Trophoblast cell (in vitro differentiated cells and primary cell): ENCODE measurements at regions not wholly inside any gene's neighbourhood (a gene's known extent, or its start where the extent isn't known, plus 50 kb on each side); places are given as distances from the start of the nearest gene placed in this dataset.
A peak's percentile ranks its signal among the peaks of the same experiment; 100 is the strongest.

Experiments used
- DNase-seq, 2 donors: peaks; one replicate each; pipeline ENCODE4 v3.0.0-alpha.2; 2016
- H2AFZ ChIP-seq: 2 replicates; pipeline ENCODE4 v1.6.1; 2013; ENCODE audit warnings: low read length, moderate library complexity, mild to moderate bottlenecking; ENCODE audit not compliant: insufficient read depth, poor library complexity
- H2AK5ac ChIP-seq: 2 replicates; pipeline ENCODE4 v1.6.1; 2013; ENCODE audit warnings: mild to moderate bottlenecking, low read length
- H2BK120ac ChIP-seq: 2 replicates; pipeline ENCODE4 v1.6.1; 2013; ENCODE audit warnings: low read length, mild to moderate bottlenecking, moderate library complexity; ENCODE audit not compliant: insufficient read depth, poor library complexity
- H2BK12ac ChIP-seq: 2 replicates; pipeline ENCODE4 v1.6.1; 2013; ENCODE audit warnings: mild to moderate bottlenecking, low read length, moderate library complexity
- H2BK5ac ChIP-seq: 2 replicates; pipeline ENCODE4 v1.6.1; 2013; ENCODE audit warnings: low read length, low read depth, moderate library complexity, mild to moderate bottlenecking; ENCODE audit not compliant: poor library complexity
- H3K14ac ChIP-seq: 2 replicates; pipeline ENCODE4 v1.6.1; 2013; ENCODE audit warnings: mild to moderate bottlenecking, low read length
- H3K18ac ChIP-seq: 2 replicates; pipeline ENCODE4 v1.6.1; 2013; ENCODE audit warnings: mild to moderate bottlenecking, low read length
- H3K23ac ChIP-seq: 2 replicates; pipeline ENCODE4 v1.6.1; 2013; ENCODE audit warnings: low read length
- H3K27ac ChIP-seq: 2 replicates; pipeline ENCODE4 v1.5.1; 2013; ENCODE audit warnings: low read depth, mild to moderate bottlenecking, inconsistent platforms, low read length, moderate library complexity
- H3K27me3 ChIP-seq: 2 replicates; pipeline ENCODE4 v1.6.1; 2013; ENCODE audit warnings: inconsistent platforms, mild to moderate bottlenecking, low read length, moderate library complexity; ENCODE audit not compliant: insufficient read depth
- H3K36me3 ChIP-seq, 2 experiments: 1 replicate in 1 of 2; 2 replicates in 1 of 2; pipeline ENCODE4 v1.6.1; 2013; ENCODE audit warnings: low read length in 2 of 2, mild to moderate bottlenecking in 2 of 2, moderate library complexity in 1 of 2; ENCODE audit not compliant: insufficient read depth in 2 of 2, control insufficient read depth in 1 of 2
- H3K4ac ChIP-seq: 2 replicates; pipeline ENCODE4 v1.6.1; 2013; ENCODE audit warnings: low read depth, mild to moderate bottlenecking, low read length, moderate library complexity
- H3K4me1 ChIP-seq, 2 experiments: 1 replicate in 1 of 2; 2 replicates in 1 of 2; pipeline ENCODE4 v1.6.1; 2013; ENCODE audit warnings: low read length in 2 of 2, mild to moderate bottlenecking in 2 of 2, moderate library complexity in 1 of 2; ENCODE audit not compliant: insufficient read depth in 2 of 2, control insufficient read depth in 1 of 2
- H3K4me2 ChIP-seq: 2 replicates; pipeline ENCODE4 v1.6.1; 2013; ENCODE audit warnings: inconsistent platforms, mild to moderate bottlenecking, low read length, moderate library complexity
- H3K4me3 ChIP-seq: 2 replicates; pipeline ENCODE4 v1.5.1; 2013; ENCODE audit warnings: mild to moderate bottlenecking, low read depth, low read length, inconsistent platforms
- H3K79me1 ChIP-seq: one replicate; pipeline ENCODE4 v1.6.1; 2013; ENCODE audit warnings: low read length
- H3K79me2 ChIP-seq: 2 replicates; pipeline ENCODE4 v1.6.1; 2013; ENCODE audit warnings: low read length, mild to moderate bottlenecking; ENCODE audit not compliant: control insufficient read depth, insufficient read depth, poor library complexity
- H3K9ac ChIP-seq: 2 replicates; pipeline ENCODE4 v1.6.1; 2013; ENCODE audit warnings: mild to moderate bottlenecking, low read length
- H3K9me3 ChIP-seq: 2 replicates; pipeline ENCODE4 v1.6.1; 2013; ENCODE audit warnings: low read depth, mild to moderate bottlenecking, control low read depth, inconsistent platforms, low read length; ENCODE audit not compliant: insufficient read depth
- H4K12ac ChIP-seq: 2 replicates; pipeline ENCODE4 v1.6.1; 2013; ENCODE audit warnings: low read depth, mild to moderate bottlenecking, low read length, moderate library complexity
- H4K8ac ChIP-seq: 2 replicates; pipeline ENCODE4 v1.6.1; 2013; ENCODE audit warnings: low read depth, mild to moderate bottlenecking, low read length, moderate library complexity
- H4K91ac ChIP-seq: one replicate; pipeline ENCODE4 v1.6.1; 2013; ENCODE audit warnings: low read depth, mild to moderate bottlenecking, low read length, moderate library complexity
- WGBS: extraction: QIAGEN DNeasy Blood & Tissue Kit; methylation state at CpG from one replicate; pipeline ENCODE4 v1.1.7; 2013; ENCODE audit warnings: missing lambda C conversion rate; ENCODE audit not compliant: insufficient read length, insufficient coverage; ENCODE audit errors: extremely low coverage; 5-methylcytosine and 5-hydroxymethylcytosine counted together

DNA sequence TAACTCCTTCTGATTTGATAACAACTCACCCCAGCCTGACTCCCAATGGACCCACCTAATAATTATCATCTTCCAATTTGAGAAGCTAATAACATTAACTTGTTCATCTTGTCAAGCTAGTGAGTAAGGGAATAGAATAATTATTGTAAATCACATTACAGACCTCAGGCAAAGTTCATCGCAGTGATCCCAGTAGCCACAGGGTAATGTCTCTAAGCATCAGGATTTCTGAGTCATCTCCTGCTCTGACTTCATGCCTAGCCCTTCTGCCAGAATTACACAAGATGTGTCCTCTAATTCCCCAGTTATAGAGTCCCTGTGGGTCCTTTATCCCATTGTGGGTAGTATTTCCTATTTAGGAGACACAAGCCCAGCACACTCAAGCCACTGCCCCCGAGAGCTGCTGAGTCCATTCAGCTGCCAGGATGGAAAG is 365.7 kb downstream of the DEPDC1B start:
- H2AFZ ChIP-seq = no peak overlapping the region
- no peak overlapping the region for H2BK12ac ChIP-seq
- no peak overlapping the region for H3K4ac ChIP-seq
- H4K8ac ChIP-seq = no peak overlapping the region
- H2BK120ac ChIP-seq = no peak overlapping the region
- no peaks in the 10 kb centered on the region for H3K36me3 ChIP-seq
- H4K12ac ChIP-seq = no peak overlapping the region
- no peak overlapping the region for H3K9ac ChIP-seq
- WGBS = no CpG with 5 or more reads among the region's 2 CpGs
- H2AK5ac ChIP-seq = no peak overlapping the region
- no peaks in the 10 kb centered on the region for H3K79me1 ChIP-seq
- H2BK5ac ChIP-seq = no peak overlapping the region
- H3K18ac ChIP-seq = no peak overlapping the region
- H3K4me3 ChIP-seq = no peak overlapping the region
- H3K27ac ChIP-seq = no peak overlapping the region
- H3K4me1 ChIP-seq = no peaks in the 10 kb centered on the region
- H3K9me3 ChIP-seq = no peaks in the 10 kb centered on the region
- no peaks in the 10 kb centered on the region for H3K79me2 ChIP-seq
- no peaks in the 10 kb centered on the region for H3K27me3 ChIP-seq
- no peak overlapping the region for H4K91ac ChIP-seq
- no peak overlapping the region for H3K23ac ChIP-seq
- peak in 1 of 2 donors; percentile 8 for DNase-seq
- H3K4me2 ChIP-seq = no peak overlapping the region
- no peak overlapping the region for H3K14ac ChIP-seq

DNA sequence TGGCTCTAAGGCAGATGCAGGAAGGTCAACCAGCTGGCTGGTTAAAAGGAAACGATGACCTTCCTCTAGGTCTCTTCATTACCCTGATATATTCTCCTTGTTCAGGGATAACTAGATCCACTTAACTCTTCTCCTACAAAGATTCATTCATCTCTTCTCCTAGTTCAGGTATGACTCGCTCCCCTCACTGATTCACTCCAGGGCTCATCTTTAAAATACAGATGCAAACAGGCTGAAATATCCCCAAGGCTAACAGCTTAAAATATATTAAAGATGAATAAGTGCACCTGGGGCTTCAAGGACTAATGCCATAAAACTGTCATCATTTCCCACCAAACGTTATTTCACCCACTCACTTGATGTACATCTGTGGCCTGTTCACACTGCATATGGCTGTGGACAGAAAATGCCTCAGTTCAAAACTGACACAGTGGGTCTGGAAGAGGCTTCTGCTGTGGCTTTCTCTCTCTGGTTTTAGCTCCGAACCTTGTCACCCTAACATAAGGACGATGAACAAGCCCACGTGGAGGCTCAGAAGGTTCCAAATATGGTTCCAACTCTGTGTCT is 366.9 kb downstream of the DEPDC1B start:
- Histone ChIP-seq H3K27me3 (no peaks in the 10 kb centered on the region), H3K4me1 (no peaks in the 10 kb centered on the region), H2BK120ac (no peak overlapping the region), H4K12ac (no peak overlapping the region), H3K9me3 (no peaks in the 10 kb centered on the region), H3K18ac (no peak overlapping the region), H2AK5ac (no peak overlapping the region), H3K4me3 (no peak overlapping the region), H2BK5ac (no peak overlapping the region), H3K36me3 (no peaks in the 10 kb centered on the region), H3K79me2 (no peaks in the 10 kb centered on the region), H2AFZ (no peak overlapping the region), H3K23ac (no peak overlapping the region), H3K9ac (no peak overlapping the region), H4K8ac (no peak overlapping the region), H3K14ac (no peak overlapping the region), H3K27ac (no peak overlapping the region), H3K79me1 (no peaks in the 10 kb centered on the region), H3K4ac (no peak overlapping the region), H3K4me2 (no peak overlapping the region), H2BK12ac (no peak overlapping the region), H4K91ac (no peak overlapping the region)
- WGBS = no CpG with 5 or more reads among the region's 6 CpGs
- DNase-seq = no peak

GRCh38 chr5:60332244-60333004 is 367.5 kb downstream of the DEPDC1B start:
- WGBS = no CpG with 5 or more reads among the region's 2 CpGs
- H2AK5ac ChIP-seq = no peak overlapping the region
- no peaks in the 10 kb centered on the region for H3K27me3 ChIP-seq
- H4K8ac ChIP-seq = no peak overlapping the region
- no peaks in the 10 kb centered on the region for H3K36me3 ChIP-seq
- H3K4me1 ChIP-seq = no peaks in the 10 kb centered on the region
- H3K4me3 ChIP-seq = no peak overlapping the region
- H3K4me2 ChIP-seq = no peak overlapping the region
- H3K23ac ChIP-seq = no peak overlapping the region
- no peak overlapping the region for H2BK5ac ChIP-seq
- H4K91ac ChIP-seq = no peak overlapping the region
- H2BK120ac ChIP-seq = no peak overlapping the region
- no peak overlapping the region for H3K14ac ChIP-seq
- no peaks in the 10 kb centered on the region for H3K79me2 ChIP-seq
- no peaks in the 10 kb centered on the region for H3K79me1 ChIP-seq
- no peak overlapping the region for H2AFZ ChIP-seq
- H3K18ac ChIP-seq = no peak overlapping the region
- no peak for DNase-seq
- no peaks in the 10 kb centered on the region for H3K9me3 ChIP-seq
- H3K4ac ChIP-seq = no peak overlapping the region
- H3K9ac ChIP-seq = no peak overlapping the region
- no peak overlapping the region for H3K27ac ChIP-seq
- no peak overlapping the region for H4K12ac ChIP-seq
- H2BK12ac ChIP-seq = no peak overlapping the region

GRCh38 chr5:60330236-60330635 is 369.7 kb downstream of the DEPDC1B start:
- Histone ChIP-seq H3K4me2 (no peak overlapping the region), H3K14ac (no peak overlapping the region), H3K27me3 (no peaks in the 10 kb centered on the region), H2AFZ (no peak overlapping the region), H3K9me3 (no peaks in the 10 kb centered on the region), H2AK5ac (no peak overlapping the region), H4K91ac (no peak overlapping the region), H3K23ac (no peak overlapping the region), H2BK12ac (no peak overlapping the region), H2BK5ac (no peak overlapping the region), H3K36me3 (no peaks in the 10 kb centered on the region), H3K27ac (no peak overlapping the region), H3K79me2 (no peaks in the 10 kb centered on the region), H3K4me1 (no peaks in the 10 kb centered on the region), H4K12ac (no peak overlapping the region), H4K8ac (no peak overlapping the region), H3K4ac (no peak overlapping the region), H3K79me1 (no peaks in the 10 kb centered on the region), H3K18ac (no peak overlapping the region), H3K4me3 (no peak overlapping the region), H2BK120ac (no peak overlapping the region), H3K9ac (no peak overlapping the region)
- no CpG with 5 or more reads among the region's 3 CpGs for WGBS
- DNase-seq = no peak
